Stimulated activated CD4-positive, alpha-beta T cell treated with anti-CD3 and anti-CD28 coated beads, TNF-alpha, amount 100 ng/mL, for 24 hours (primary cell): ENCODE measurements at regions not wholly inside any gene's neighbourhood (a gene's known extent, or its start where the extent isn't known, plus 50 kb on each side); places are given as distances from the start of the nearest gene placed in this dataset.
A peak's percentile ranks its signal among the peaks of the same experiment; 100 is the strongest.

Experiments used
- DNase-seq, 3 experiments: peaks; one replicate each; pipeline ENCODE4 v3.0.0-alpha.2; 2020; ENCODE audit warnings: low read depth in 3 of 3

- no peak for DNase-seq
Observed at GRCh38 chr2:126748188-126748760, 92.3 kb downstream of the GYPC start.

- DNase-seq: no peak
Observed at GRCh38 chr2:126748929-126749518, 93.1 kb downstream of the GYPC start.

- no peak for DNase-seq
Observed at GRCh38 chr2:126749537-126749936, 93.6 kb downstream of the GYPC start.

- DNase-seq: no peak
Observed at GRCh38 chr2:126750506-126750905, 94.5 kb downstream of the GYPC start.

GRCh38 chr2:126751477-126751876 is 95.5 kb downstream of the GYPC start:
- no peak for DNase-seq

GRCh38 chr2:126752876-126753275 is 96.9 kb downstream of the GYPC start:
- no peak for DNase-seq

- no peak for DNase-seq
Observed at GRCh38 chr2:126753501-126754212, 97.7 kb downstream of the GYPC start.

- no peak for DNase-seq
Observed at GRCh38 chr2:126754240-126755004, 98.5 kb downstream of the GYPC start.

- DNase-seq: no peak
Observed at GRCh38 chr2:126756125-126756524, 100.2 kb downstream of the GYPC start.

GRCh38 chr2:126761256-126761980 is 105.5 kb downstream of the GYPC start:
- DNase-seq: no peak

- peak in 1 of 3 experiments; percentile 39 for DNase-seq
Observed at GRCh38 chr2:126761981-126762878, 106.3 kb downstream of the GYPC start.

- DNase-seq: no peak
Observed at GRCh38 chr2:126764686-126765265, 108.8 kb downstream of the GYPC start.

GRCh38 chr2:126765395-126765794 is 109.4 kb downstream of the GYPC start:
- no peak for DNase-seq

- no peak for DNase-seq
Observed at GRCh38 chr2:126766295-126766968, 110.5 kb downstream of the GYPC start.

- no peak for DNase-seq
Observed at GRCh38 chr2:126766969-126767296, 111.0 kb downstream of the GYPC start.

GRCh38 chr2:126769118-126769517 is 113.2 kb downstream of the GYPC start:
- DNase-seq: no peak

- DNase-seq: no peak
Observed at GRCh38 chr2:126770466-126770865, 114.5 kb downstream of the GYPC start.

GRCh38 chr2:126771094-126771493 is 115.1 kb downstream of the GYPC start:
- DNase-seq: no peak

GRCh38 chr2:126771501-126772195 is 115.7 kb downstream of the GYPC start:
- DNase-seq: no peak
